ENCODE measurements at regions not wholly inside any gene's neighbourhood (a gene's known extent, or its start where the extent isn't known, plus 50 kb on each side); places are given as distances from the start of the nearest gene placed in this dataset.

DNA sequence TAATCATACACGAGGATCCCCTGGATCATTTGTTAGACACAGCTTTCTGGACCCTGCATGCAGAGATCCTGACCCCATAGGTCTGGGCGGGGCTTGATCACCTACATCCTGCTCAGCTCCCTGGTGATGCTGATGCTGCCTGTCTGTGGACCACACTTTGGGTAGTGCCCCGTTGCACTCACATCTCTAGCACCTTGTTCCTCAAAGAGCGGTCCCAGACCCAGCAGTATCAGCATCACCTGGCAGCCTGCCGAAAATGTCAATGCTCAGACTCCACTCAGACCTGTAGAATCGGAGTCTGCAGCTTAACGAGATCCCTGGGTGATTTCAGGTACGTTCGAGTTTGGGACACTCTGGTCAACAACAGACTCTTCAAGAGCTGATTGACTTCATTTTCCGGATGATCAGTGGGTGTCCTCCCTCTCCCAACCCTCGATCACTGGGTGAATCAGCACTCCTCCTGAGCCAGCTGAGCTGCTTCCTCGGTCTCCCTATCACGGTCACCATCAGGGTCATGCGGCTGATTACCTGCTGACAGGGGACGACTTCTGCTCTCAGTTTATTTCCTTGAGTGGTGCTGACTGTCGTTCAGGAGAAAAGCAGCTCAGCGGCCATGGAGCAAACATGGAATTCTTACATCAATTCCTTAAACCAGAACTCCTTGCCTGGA lies 150.6 kb upstream of the RAB12 start:
- Mint-ChIP-seq H3K27me3 (ENCODE audit: low read depth, unreplicated experiment) (peaks cover 11% of the 10 kb centered on the region), H3K27ac (ENCODE audit: unreplicated experiment) (no peak overlapping the region), H3K9me3 (ENCODE audit: unreplicated experiment) (no peaks in the 10 kb centered on the region), H3K36me3 (ENCODE audit: low read depth, unreplicated experiment) (no peaks in the 10 kb centered on the region), H3K4me1 (ENCODE audit: low read depth, unreplicated experiment) (no peaks in the 10 kb centered on the region), H3K4me3 (ENCODE audit: unreplicated experiment) (no peak overlapping the region)
- DNase-seq (ENCODE audit: low read depth) (no peak), FAIRE-seq (no peak)
- H3K4me1 ChIP-seq (ENCODE audit: insufficient read depth, low read length), result no peaks in the 10 kb centered on the region
- H4K20me1 ChIP-seq (ENCODE audit: insufficient read depth, low read length), result no peaks in the 10 kb centered on the region
- no peak overlapping the region for H2AFZ ChIP-seq (ENCODE audit: low read depth, low read length)
- no peaks in the 10 kb centered on the region for H3K27me3 ChIP-seq (ENCODE audit: insufficient read depth, low read length)
- no peak overlapping the region for H3K4me2 ChIP-seq (ENCODE audit: low read length)
- H3K9me3 ChIP-seq (ENCODE audit: insufficient read depth, low read depth, low read length), result no peaks in the 10 kb centered on the region
- no peaks in the 10 kb centered on the region for H3K79me2 ChIP-seq (ENCODE audit: insufficient read depth, low read length)
- TF ChIP-seq, protein P1, sequence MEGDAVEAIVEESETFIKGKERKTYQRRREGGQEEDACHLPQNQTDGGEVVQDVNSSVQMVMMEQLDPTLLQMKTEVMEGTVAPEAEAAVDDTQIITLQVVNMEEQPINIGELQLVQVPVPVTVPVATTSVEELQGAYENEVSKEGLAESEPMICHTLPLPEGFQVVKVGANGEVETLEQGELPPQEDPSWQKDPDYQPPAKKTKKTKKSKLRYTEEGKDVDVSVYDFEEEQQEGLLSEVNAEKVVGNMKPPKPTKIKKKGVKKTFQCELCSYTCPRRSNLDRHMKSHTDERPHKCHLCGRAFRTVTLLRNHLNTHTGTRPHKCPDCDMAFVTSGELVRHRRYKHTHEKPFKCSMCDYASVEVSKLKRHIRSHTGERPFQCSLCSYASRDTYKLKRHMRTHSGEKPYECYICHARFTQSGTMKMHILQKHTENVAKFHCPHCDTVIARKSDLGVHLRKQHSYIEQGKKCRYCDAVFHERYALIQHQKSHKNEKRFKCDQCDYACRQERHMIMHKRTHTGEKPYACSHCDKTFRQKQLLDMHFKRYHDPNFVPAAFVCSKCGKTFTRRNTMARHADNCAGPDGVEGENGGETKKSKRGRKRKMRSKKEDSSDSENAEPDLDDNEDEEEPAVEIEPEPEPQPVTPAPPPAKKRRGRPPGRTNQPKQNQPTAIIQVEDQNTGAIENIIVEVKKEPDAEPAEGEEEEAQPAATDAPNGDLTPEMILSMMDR (IDR thresholded peaks at IDR 0.05; ENCODE audit: insufficient read depth, low read depth, low read length), result no peak
- TF ChIP-seq EZH2 (IDR thresholded peaks at IDR 0.05; ENCODE audit: insufficient read depth, low read length), result no peak
- no peak overlapping the region for H3K9ac ChIP-seq (ENCODE audit: low read length)
- no peaks in the 10 kb centered on the region for H3K36me3 ChIP-seq (ENCODE audit: insufficient read depth, low read length)
- H3K27ac ChIP-seq (ENCODE audit: low read depth, low read length), result no peak overlapping the region
- no peak overlapping the region for H3K4me3 ChIP-seq (ENCODE audit: insufficient read depth, low read depth, low read length)

DNA sequence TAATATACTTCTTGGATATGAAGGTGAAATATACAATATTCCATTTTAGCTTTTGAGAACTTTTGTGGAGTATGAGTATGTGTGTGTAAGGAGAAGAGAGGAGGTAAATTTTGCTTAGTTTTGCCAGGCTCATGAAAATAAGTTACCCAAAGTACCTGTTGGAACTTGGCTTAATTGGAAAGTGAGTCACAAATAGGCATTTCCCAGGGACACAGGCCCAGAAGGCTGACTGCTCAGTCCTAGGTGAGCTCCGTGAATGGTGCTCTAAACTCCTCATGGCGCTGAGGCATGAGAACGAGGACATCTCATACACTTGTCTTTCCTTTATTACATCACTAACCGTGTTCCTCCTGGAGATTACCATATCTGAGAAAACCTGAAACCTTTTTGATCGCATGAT lies 148.5 kb upstream of the RAB12 start:
- Mint-ChIP-seq H3K4me1 (ENCODE audit: low read depth, unreplicated experiment) (no peaks in the 10 kb centered on the region), H3K36me3 (ENCODE audit: low read depth, unreplicated experiment) (no peaks in the 10 kb centered on the region), H3K9me3 (ENCODE audit: unreplicated experiment) (peaks cover 4% of the 10 kb centered on the region), H3K27ac (ENCODE audit: unreplicated experiment) (no peak overlapping the region), H3K4me3 (ENCODE audit: unreplicated experiment) (no peak overlapping the region), H3K27me3 (ENCODE audit: low read depth, unreplicated experiment) (peaks cover 6% of the 10 kb centered on the region)
- no peak overlapping the region for H3K4me2 ChIP-seq (ENCODE audit: low read length)
- H3K27ac ChIP-seq (ENCODE audit: low read depth, low read length), result no peak overlapping the region
- H3K36me3 ChIP-seq (ENCODE audit: insufficient read depth, low read length), result no peaks in the 10 kb centered on the region
- no peaks in the 10 kb centered on the region for H3K4me1 ChIP-seq (ENCODE audit: insufficient read depth, low read length)
- no peak overlapping the region for H3K9ac ChIP-seq (ENCODE audit: low read length)
- no peak for FAIRE-seq
- DNase-seq (ENCODE audit: low read depth), result no peak
- H3K4me3 ChIP-seq (ENCODE audit: insufficient read depth, low read depth, low read length), result no peak overlapping the region
- H4K20me1 ChIP-seq (ENCODE audit: insufficient read depth, low read length), result no peaks in the 10 kb centered on the region
- H2AFZ ChIP-seq (ENCODE audit: low read depth, low read length), result no peak overlapping the region
- no peaks in the 10 kb centered on the region for H3K79me2 ChIP-seq (ENCODE audit: insufficient read depth, low read length)
- no peaks in the 10 kb centered on the region for H3K27me3 ChIP-seq (ENCODE audit: insufficient read depth, low read length)
- TF ChIP-seq, protein P1 (IDR thresholded peaks at IDR 0.05; ENCODE audit: insufficient read depth, low read depth, low read length), result no peak
- no peak for TF ChIP-seq EZH2 (IDR thresholded peaks at IDR 0.05; ENCODE audit: insufficient read depth, low read length)
- no peaks in the 10 kb centered on the region for H3K9me3 ChIP-seq (ENCODE audit: insufficient read depth, low read depth, low read length)

DNA sequence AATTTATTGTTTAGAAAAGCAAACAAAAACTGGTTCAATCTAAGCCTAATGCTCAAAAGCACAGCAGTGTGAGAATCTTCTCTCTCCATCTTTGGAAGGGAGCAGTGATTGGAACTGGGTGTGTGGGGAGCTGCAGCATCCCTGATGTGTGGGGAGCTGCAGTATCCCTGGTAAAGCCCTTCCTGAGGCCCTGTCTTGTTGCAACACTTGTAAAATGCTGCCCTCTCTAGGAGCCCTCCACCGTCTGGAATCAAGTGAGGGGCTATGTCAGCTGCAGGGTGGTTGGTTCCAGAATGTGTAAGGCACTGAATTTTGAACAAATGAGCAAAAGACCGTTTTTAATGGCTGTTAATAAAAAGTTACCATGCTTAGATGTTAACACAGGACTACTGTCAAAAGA lies 147.7 kb upstream of the RAB12 start:
- H4K20me1 ChIP-seq (ENCODE audit: insufficient read depth, low read length), result no peaks in the 10 kb centered on the region
- Mint-ChIP-seq H3K36me3 (ENCODE audit: low read depth, unreplicated experiment) (no peaks in the 10 kb centered on the region), H3K27ac (ENCODE audit: unreplicated experiment) (no peak overlapping the region), H3K4me3 (ENCODE audit: unreplicated experiment) (no peak overlapping the region), H3K27me3 (ENCODE audit: low read depth, unreplicated experiment) (peaks cover 6% of the 10 kb centered on the region), H3K4me1 (ENCODE audit: low read depth, unreplicated experiment) (no peaks in the 10 kb centered on the region), H3K9me3 (ENCODE audit: unreplicated experiment) (peaks cover 4% of the 10 kb centered on the region)
- H3K27ac ChIP-seq (ENCODE audit: low read depth, low read length), result no peak overlapping the region
- H3K4me2 ChIP-seq (ENCODE audit: low read length), result no peak overlapping the region
- DNase-seq (ENCODE audit: low read depth) (no peak), FAIRE-seq (no peak)
- H3K4me1 ChIP-seq (ENCODE audit: insufficient read depth, low read length), result no peaks in the 10 kb centered on the region
- no peaks in the 10 kb centered on the region for H3K36me3 ChIP-seq (ENCODE audit: insufficient read depth, low read length)
- no peak for TF ChIP-seq EZH2 (IDR thresholded peaks at IDR 0.05; ENCODE audit: insufficient read depth, low read length)
- TF ChIP-seq, protein P1 (IDR thresholded peaks at IDR 0.05; ENCODE audit: insufficient read depth, low read depth, low read length), result no peak
- H3K9ac ChIP-seq (ENCODE audit: low read length), result no peak overlapping the region
- no peaks in the 10 kb centered on the region for H3K79me2 ChIP-seq (ENCODE audit: insufficient read depth, low read length)
- no peak overlapping the region for H3K4me3 ChIP-seq (ENCODE audit: insufficient read depth, low read depth, low read length)
- no peaks in the 10 kb centered on the region for H3K9me3 ChIP-seq (ENCODE audit: insufficient read depth, low read depth, low read length)
- no peaks in the 10 kb centered on the region for H3K27me3 ChIP-seq (ENCODE audit: insufficient read depth, low read length)
- H2AFZ ChIP-seq (ENCODE audit: low read depth, low read length), result no peak overlapping the region
